ENCODE measurements at regions not wholly inside any gene's neighbourhood (a gene's known extent, or its start where the extent isn't known, plus 50 kb on each side); places are given as distances from the start of the nearest gene placed in this dataset.

DNA sequence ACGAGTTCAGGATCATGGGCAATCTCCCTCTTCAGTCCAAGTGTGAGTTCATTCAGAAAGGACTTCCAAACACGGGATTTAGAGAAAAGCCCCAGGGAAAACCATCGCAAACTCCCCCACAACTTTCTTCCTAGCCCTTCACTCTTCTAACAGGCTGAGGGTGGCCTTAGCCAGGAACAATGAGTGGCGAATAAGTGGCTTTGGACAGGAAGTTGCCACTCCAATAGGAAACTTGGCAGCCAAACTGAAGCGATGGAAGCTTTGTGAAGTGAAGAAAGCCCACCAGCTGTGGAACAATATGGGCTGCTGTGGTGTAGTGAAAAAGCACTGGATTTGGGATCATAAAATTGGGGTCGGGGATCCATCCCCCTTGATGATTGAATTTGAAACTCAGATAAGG is 193.2 kb downstream of the TEX36 start:
- Histone ChIP-seq H2AFZ (ENCODE audit: low read depth, low read length) (no peak overlapping the region), H3K79me2 (ENCODE audit: control insufficient read depth, insufficient read depth, low read length) (no peaks in the 10 kb centered on the region), H3K27me3 (ENCODE audit: control insufficient read depth in 2 of 2, insufficient read depth in 2 of 2, low read length in 2 of 2) (peaks cover 3 to 4% of the 10 kb centered on the region in 2 experiments), H3K4me2 (ENCODE audit: insufficient read depth, low read length) (no peak overlapping the region), H3K4me1 (ENCODE audit: control insufficient read depth, extremely low read depth, insufficient read depth, low read length) (no peaks in the 10 kb centered on the region), H3K36me3 (ENCODE audit: control insufficient read depth in 2 of 2, extremely low read depth in 1 of 2, insufficient read depth in 2 of 2, low read length in 2 of 2) (no peaks in the 10 kb centered on the region), H3K4me3 (replicated peaks in 1 of 3; ENCODE audit: insufficient read depth in 1 of 3, low read depth in 1 of 3, low read length in 3 of 3) (no peak overlapping the region), H4K20me1 (replicated peaks; ENCODE audit: control insufficient read depth, extremely low read depth, insufficient read depth, low read length) (no peaks in the 10 kb centered on the region), H3K9me1 (replicated peaks; ENCODE audit: control insufficient read depth, extremely low read depth, insufficient read depth, low read length) (no peaks in the 10 kb centered on the region), H3K27ac (ENCODE audit: insufficient read depth, low read depth, low read length) (no peak overlapping the region), H3K9ac (replicated peaks; ENCODE audit: extremely low read depth, insufficient read depth, low read length) (no peak overlapping the region), H3K9me3 (replicated peaks; ENCODE audit: control insufficient read depth, insufficient read depth, low read length) (no peaks in the 10 kb centered on the region)
- dilution Hi-C loops (cut with MboI; ENCODE audit: extremely low pct_ligation_motif_present, low sequenced_read_pairs) (no loop called here), intact Hi-C loops (cut with micrococcal nuclease) (no loop called here)
- DNase-seq (ENCODE audit: low read depth, low spot score) (peak; percentile 42), FAIRE-seq (no peak)
- ChIA-PET POLR2A (no interaction called here), CTCF (no interaction called here)
- BruUV-seq (replicated peaks): no TSS peak
- TF ChIP-seq POLR2A (IDR thresholded peaks at IDR 0.05; ENCODE audit: low read depth, low read length) (no peak), JUN (IDR thresholded peaks at IDR 0.05; ENCODE audit: borderline replicate concordance, insufficient read depth, insufficient read length, low read depth) (no peak), POLR2AphosphoS5 (IDR thresholded peaks at IDR 0.05; ENCODE audit: insufficient read depth, low read depth, low read length) (no peak), GATA2 (IDR thresholded peaks at IDR 0.05; ENCODE audit: insufficient read depth, insufficient read length, low read depth, low read length) (no peak)
- TF ChIP-seq, protein P1, sequence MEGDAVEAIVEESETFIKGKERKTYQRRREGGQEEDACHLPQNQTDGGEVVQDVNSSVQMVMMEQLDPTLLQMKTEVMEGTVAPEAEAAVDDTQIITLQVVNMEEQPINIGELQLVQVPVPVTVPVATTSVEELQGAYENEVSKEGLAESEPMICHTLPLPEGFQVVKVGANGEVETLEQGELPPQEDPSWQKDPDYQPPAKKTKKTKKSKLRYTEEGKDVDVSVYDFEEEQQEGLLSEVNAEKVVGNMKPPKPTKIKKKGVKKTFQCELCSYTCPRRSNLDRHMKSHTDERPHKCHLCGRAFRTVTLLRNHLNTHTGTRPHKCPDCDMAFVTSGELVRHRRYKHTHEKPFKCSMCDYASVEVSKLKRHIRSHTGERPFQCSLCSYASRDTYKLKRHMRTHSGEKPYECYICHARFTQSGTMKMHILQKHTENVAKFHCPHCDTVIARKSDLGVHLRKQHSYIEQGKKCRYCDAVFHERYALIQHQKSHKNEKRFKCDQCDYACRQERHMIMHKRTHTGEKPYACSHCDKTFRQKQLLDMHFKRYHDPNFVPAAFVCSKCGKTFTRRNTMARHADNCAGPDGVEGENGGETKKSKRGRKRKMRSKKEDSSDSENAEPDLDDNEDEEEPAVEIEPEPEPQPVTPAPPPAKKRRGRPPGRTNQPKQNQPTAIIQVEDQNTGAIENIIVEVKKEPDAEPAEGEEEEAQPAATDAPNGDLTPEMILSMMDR (IDR thresholded peaks at IDR 0.05; ENCODE audit: extremely low read depth in 1 of 2, insufficient read depth in 1 of 2, low read depth in 1 of 2, low read length in 2 of 2): no peak

DNA sequence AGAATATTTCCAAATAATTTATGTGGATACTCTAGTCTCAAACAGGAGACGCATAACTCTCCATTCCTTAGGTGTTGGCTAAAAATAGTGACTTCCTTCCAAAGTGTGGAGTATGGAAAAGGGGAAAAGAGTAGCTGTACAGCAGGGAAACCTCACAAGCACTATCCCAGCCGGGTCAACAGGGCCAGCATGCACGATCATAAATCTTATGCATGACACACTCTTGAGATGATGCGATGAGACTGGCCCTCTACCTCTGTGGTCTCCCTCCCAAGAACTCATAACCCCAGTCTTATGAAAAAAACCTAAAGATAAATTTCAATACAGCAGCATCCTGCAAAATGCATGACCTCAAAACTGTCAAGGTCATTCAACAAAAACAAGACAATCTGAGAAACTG is 197.3 kb downstream of the TEX36 start:
- Histone ChIP-seq H3K4me1 (ENCODE audit: control insufficient read depth, extremely low read depth, insufficient read depth, low read length) (no peaks in the 10 kb centered on the region), H3K36me3 (ENCODE audit: control insufficient read depth in 2 of 2, extremely low read depth in 1 of 2, insufficient read depth in 2 of 2, low read length in 2 of 2) (no peaks in the 10 kb centered on the region), H4K20me1 (replicated peaks; ENCODE audit: control insufficient read depth, extremely low read depth, insufficient read depth, low read length) (no peaks in the 10 kb centered on the region), H3K9me1 (replicated peaks; ENCODE audit: control insufficient read depth, extremely low read depth, insufficient read depth, low read length) (no peaks in the 10 kb centered on the region), H3K4me3 (replicated peaks in 1 of 3; ENCODE audit: insufficient read depth in 1 of 3, low read depth in 1 of 3, low read length in 3 of 3) (no peak overlapping the region), H2AFZ (ENCODE audit: low read depth, low read length) (no peak overlapping the region), H3K27ac (ENCODE audit: insufficient read depth, low read depth, low read length) (no peak overlapping the region), H3K4me2 (ENCODE audit: insufficient read depth, low read length) (no peak overlapping the region), H3K9me3 (replicated peaks; ENCODE audit: control insufficient read depth, insufficient read depth, low read length) (no peaks in the 10 kb centered on the region), H3K79me2 (ENCODE audit: control insufficient read depth, insufficient read depth, low read length) (no peaks in the 10 kb centered on the region), H3K27me3 (ENCODE audit: control insufficient read depth in 2 of 2, insufficient read depth in 2 of 2, low read length in 2 of 2) (peaks cover 0 to 1% of the 10 kb centered on the region in 2 experiments), H3K9ac (replicated peaks; ENCODE audit: extremely low read depth, insufficient read depth, low read length) (no peak overlapping the region)
- no TSS peak for BruUV-seq (replicated peaks)
- dilution Hi-C loops (cut with MboI; ENCODE audit: extremely low pct_ligation_motif_present, low sequenced_read_pairs): no loop called here
- ChIA-PET POLR2A (no interaction called here), CTCF (interaction anchor here (1.4 to 1.6 kb wide), 2 partner anchors 9 to 13 kb away, joined by 3 to 5 read pairs; no protein-coding TSS in a partner anchor)
- FAIRE-seq (no peak), DNase-seq (ENCODE audit: low read depth, low spot score) (no peak)
- intact Hi-C loops (cut with micrococcal nuclease): no loop called here
- TF ChIP-seq MYC (IDR thresholded peaks at IDR 0.05; ENCODE audit: low read depth, low read length) (no peak), FOS (IDR thresholded peaks at IDR 0.05; ENCODE audit: borderline replicate concordance, insufficient read depth, low read length) (no peak), POLR2A (IDR thresholded peaks at IDR 0.05; ENCODE audit: low read depth, low read length) (no peak), MAX (IDR thresholded peaks at IDR 0.05; ENCODE audit: insufficient read depth, insufficient read length) (no peak), GATA2 (IDR thresholded peaks at IDR 0.05; ENCODE audit: insufficient read depth, insufficient read length, low read depth, low read length) (no peak), POLR2AphosphoS5 (IDR thresholded peaks at IDR 0.05; ENCODE audit: insufficient read depth, low read depth, low read length) (no peak), EZH2 (IDR thresholded peaks at IDR 0.05; ENCODE audit: borderline replicate concordance, low read depth, low read length, severe bottlenecking) (no peak), JUN (IDR thresholded peaks at IDR 0.05; ENCODE audit: borderline replicate concordance, insufficient read depth, insufficient read length, low read depth) (no peak)
